22Rv1 (cell line): ENCODE measurements at regions not wholly inside any gene's neighbourhood (a gene's known extent, or its start where the extent isn't known, plus 50 kb on each side); places are given as distances from the start of the nearest gene placed in this dataset.

Experiments
- H3K27ac ChIP-seq: fragments of 450-650 bp; 2 replicates; pipeline ENCODE4 v1.5.1; 2017
- CTCF ChIP-seq: fragments of 450-650 bp; IDR thresholded peaks from 2 replicates; pipeline ENCODE4 v1.5.1; 2017; ENCODE audit warnings: mild to moderate bottlenecking
- ZFX ChIP-seq: fragments of 450-650 bp; IDR thresholded peaks from 2 replicates; pipeline ENCODE4 v1.6.1; 2017; ENCODE audit warnings: antibody characterized with exemption, borderline replicate concordance

- no peak overlapping the region for H3K27ac ChIP-seq
- TF ChIP-seq CTCF (no peak), ZFX (no peak)
Measured at GRCh38 chr2:160666154-160667060, 172.8 kb upstream of the RBMS1 start.

- H3K27ac ChIP-seq = no peak overlapping the region
- no peak for TF ChIP-seq ZFX
- TF ChIP-seq CTCF = no peak
Measured at GRCh38 chr2:160667811-160668210, 174.2 kb upstream of the RBMS1 start.

- no peak overlapping the region for H3K27ac ChIP-seq
- TF ChIP-seq ZFX (no peak), CTCF (no peak)
Measured at GRCh38 chr2:160670618-160671017, 177.0 kb upstream of the RBMS1 start.

- no peak for TF ChIP-seq CTCF
- TF ChIP-seq ZFX = no peak
- H3K27ac ChIP-seq = no peak overlapping the region
Measured at GRCh38 chr2:160672211-160672610, 178.6 kb upstream of the RBMS1 start.

- TF ChIP-seq ZFX (no peak), CTCF (no peak)
- H3K27ac ChIP-seq = no peak overlapping the region
Measured at GRCh38 chr2:160674146-160674750, 180.6 kb upstream of the RBMS1 start.

GRCh38 chr2:160679686-160680085 is 186.1 kb upstream of the RBMS1 start:
- TF ChIP-seq CTCF = no peak
- no peak for TF ChIP-seq ZFX
- no peak overlapping the region for H3K27ac ChIP-seq

- no peak for TF ChIP-seq ZFX
- TF ChIP-seq CTCF = no peak
- H3K27ac ChIP-seq = no peak overlapping the region
Measured at GRCh38 chr2:160680294-160680693, 186.7 kb upstream of the RBMS1 start.
